HFFc6 (cell line): ENCODE measurements at regions not wholly inside any gene's neighbourhood (a gene's known extent, or its start where the extent isn't known, plus 50 kb on each side); places are given as distances from the start of the nearest gene placed in this dataset.

Experiments
- DNase-seq: peaks from one replicate; pipeline ENCODE4 v3.0.0-alpha.2; 2018
- H3K27ac Mint-ChIP-seq: 2 replicates; pipeline ENCODE4 v1.8.0; 2020; ENCODE audit warnings: mild to moderate bottlenecking, mixed read lengths
- H3K27me3 Mint-ChIP-seq: 2 replicates; pipeline ENCODE4 v1.8.0; 2021; ENCODE audit warnings: mild to moderate bottlenecking, moderate library complexity, mixed read lengths; ENCODE audit not compliant: insufficient read depth
- H3K36me3 Mint-ChIP-seq: 2 replicates; pipeline ENCODE4 v1.8.0; 2021; ENCODE audit warnings: low read depth, mixed read lengths
- H3K4me1 Mint-ChIP-seq: 2 replicates; pipeline ENCODE4 v1.8.0; 2020; ENCODE audit warnings: low read depth, mixed read lengths
- H3K4me3 Mint-ChIP-seq: 2 replicates; pipeline ENCODE4 v1.8.0; 2020; ENCODE audit warnings: mild to moderate bottlenecking, moderate library complexity, mixed read lengths
- H3K9me3 Mint-ChIP-seq: 2 replicates; pipeline ENCODE4 v1.8.0; 2020; ENCODE audit warnings: mild to moderate bottlenecking, mixed read lengths
- TF ChIP-seq, protein P1 (sequence below): fragments of 200-600 bp; sonication (generic); IDR thresholded peaks from 2 replicates; pipeline ENCODE4 v1.5.0; 2021; ENCODE audit warnings: antibody characterized with exemption, mild to moderate bottlenecking

DNA sequence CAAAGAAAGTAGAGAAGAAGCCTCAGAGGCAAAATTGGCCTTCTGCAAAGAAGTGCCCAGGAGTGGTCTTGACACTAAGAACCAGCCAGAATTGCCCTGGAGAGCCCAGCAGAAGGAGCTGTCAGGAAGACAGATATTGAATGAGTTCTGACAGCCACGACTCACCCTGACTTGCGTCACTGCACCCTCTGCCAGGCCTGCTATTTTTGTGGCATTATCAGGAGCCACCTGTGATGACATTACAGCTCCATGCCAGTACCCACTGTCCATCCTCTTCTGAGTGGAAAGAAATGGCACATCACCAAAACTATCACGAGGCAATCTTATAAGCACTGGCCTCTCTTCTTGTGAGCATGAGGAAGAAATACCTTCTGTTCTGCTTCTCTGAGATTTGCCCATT is 67.7 kb downstream of the SMIM20 start:
- Mint-ChIP-seq H3K27ac (no peak overlapping the region), H3K9me3 (no peaks in the 10 kb centered on the region), H3K4me1 (no peaks in the 10 kb centered on the region), H3K36me3 (no peaks in the 10 kb centered on the region), H3K27me3 (peaks cover 23% of the 10 kb centered on the region), H3K4me3 (no peak overlapping the region)
- DNase-seq, result no peak
- TF ChIP-seq, protein P1, sequence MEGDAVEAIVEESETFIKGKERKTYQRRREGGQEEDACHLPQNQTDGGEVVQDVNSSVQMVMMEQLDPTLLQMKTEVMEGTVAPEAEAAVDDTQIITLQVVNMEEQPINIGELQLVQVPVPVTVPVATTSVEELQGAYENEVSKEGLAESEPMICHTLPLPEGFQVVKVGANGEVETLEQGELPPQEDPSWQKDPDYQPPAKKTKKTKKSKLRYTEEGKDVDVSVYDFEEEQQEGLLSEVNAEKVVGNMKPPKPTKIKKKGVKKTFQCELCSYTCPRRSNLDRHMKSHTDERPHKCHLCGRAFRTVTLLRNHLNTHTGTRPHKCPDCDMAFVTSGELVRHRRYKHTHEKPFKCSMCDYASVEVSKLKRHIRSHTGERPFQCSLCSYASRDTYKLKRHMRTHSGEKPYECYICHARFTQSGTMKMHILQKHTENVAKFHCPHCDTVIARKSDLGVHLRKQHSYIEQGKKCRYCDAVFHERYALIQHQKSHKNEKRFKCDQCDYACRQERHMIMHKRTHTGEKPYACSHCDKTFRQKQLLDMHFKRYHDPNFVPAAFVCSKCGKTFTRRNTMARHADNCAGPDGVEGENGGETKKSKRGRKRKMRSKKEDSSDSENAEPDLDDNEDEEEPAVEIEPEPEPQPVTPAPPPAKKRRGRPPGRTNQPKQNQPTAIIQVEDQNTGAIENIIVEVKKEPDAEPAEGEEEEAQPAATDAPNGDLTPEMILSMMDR, result no peak

DNA sequence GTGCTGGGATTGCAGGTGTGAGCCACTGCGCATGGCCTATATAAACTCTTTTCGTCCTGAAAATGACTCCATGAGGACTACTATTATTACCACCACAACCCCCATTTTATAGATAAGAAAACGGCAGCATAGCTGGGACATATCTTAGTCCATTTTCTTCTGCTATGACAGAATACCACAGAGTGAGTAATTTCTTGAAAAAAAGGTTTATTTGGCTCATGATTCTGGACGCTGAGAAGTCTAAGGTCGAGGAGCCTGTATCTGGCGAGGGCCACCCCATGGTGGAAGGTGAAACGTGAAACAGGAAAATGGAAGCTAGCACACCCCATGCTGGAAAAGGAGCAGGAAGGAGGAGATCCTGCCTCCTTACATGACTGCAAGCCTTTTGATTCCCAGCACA is 68.9 kb downstream of the SMIM20 start:
- H3K4me1 Mint-ChIP-seq, result peaks cover 3% of the 10 kb centered on the region
- TF ChIP-seq, protein P1, result no peak
- no peaks in the 10 kb centered on the region for H3K36me3 Mint-ChIP-seq
- H3K27me3 Mint-ChIP-seq, result peaks cover 15% of the 10 kb centered on the region
- H3K4me3 Mint-ChIP-seq, result no peak overlapping the region
- no peak overlapping the region for H3K27ac Mint-ChIP-seq
- no peak for DNase-seq
- H3K9me3 Mint-ChIP-seq, result no peaks in the 10 kb centered on the region

DNA sequence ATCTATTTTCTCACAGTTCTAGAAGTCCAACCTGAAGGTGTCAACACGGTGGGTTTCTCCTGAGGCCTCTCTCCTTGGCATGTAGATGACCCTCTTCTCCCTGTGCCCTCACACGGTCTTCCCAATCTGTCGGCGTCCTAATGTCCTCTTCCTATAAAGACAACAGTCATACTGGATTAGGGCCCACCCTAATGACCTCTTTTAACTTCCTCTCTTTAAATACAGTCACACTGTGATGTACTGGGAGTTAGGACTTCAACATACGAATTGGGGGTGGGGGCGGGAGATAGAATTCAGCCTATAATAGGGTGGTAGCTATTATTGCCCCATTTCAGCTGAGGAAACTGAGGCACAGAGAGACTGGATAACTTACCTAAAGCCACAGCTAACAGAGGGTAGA is 70.2 kb downstream of the SMIM20 start:
- Mint-ChIP-seq H3K4me1 (peaks cover 13% of the 10 kb centered on the region), H3K36me3 (no peaks in the 10 kb centered on the region)

DNA sequence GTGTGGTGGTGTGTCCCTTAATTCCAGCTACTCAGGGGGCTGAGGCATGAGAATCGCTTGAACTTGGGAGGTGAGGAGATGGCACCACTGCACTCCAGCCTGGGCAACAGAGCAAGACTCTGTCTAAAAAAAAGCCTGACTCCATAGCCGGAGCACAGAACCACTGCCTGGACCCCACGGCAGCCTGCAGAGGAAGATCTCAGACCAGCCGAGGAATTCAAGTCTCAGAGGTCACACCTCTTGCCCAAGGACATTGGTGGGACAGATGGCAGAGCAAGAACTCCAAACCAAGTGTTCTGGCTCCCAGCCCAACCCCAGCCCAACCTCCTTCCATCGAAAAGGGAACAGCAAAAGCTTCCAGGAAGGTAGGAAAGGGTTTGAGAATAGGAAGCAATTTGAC is 70.8 kb downstream of the SMIM20 start:
- Mint-ChIP-seq H3K27me3 (peaks cover 16% of the 10 kb centered on the region), H3K4me1 (peaks cover 13% of the 10 kb centered on the region), H3K4me3 (no peak overlapping the region), H3K36me3 (no peaks in the 10 kb centered on the region), H3K9me3 (no peaks in the 10 kb centered on the region), H3K27ac (no peak overlapping the region)
- TF ChIP-seq, protein P1, result no peak
- no peak for DNase-seq

More for the DNA sequence above, 70.2 kb downstream of the SMIM20 start:
- Mint-ChIP-seq H3K9me3 (no peaks in the 10 kb centered on the region), H3K27ac (no peak overlapping the region), H3K27me3 (peaks cover 15% of the 10 kb centered on the region), H3K4me3 (no peak overlapping the region)
- TF ChIP-seq, protein P1, result no peak
- no peak for DNase-seq

DNA sequence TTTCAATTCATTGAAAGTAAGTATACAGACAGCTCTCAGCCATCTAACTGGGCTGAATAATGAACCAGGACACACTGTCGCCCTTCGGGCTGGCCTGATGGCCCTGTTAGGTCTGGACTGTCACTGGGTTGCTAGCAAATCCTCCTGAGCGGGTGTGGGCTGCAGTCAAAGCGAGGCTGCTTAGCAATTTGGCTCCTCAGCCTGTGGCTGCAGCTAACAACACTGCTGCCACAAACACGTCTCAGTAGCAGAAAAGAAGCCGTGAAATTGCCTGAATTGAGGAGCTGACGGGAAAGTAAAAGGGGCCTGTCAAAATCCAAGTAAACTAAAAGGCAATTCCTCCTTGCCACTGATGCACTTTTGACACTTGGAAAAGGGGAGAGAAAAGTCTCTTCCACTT is 72.8 kb downstream of the SMIM20 start:
- H3K36me3 Mint-ChIP-seq, result no peaks in the 10 kb centered on the region
- no peaks in the 10 kb centered on the region for H3K9me3 Mint-ChIP-seq
- no peak overlapping the region for H3K27ac Mint-ChIP-seq
- H3K4me3 Mint-ChIP-seq, result no peak overlapping the region
- DNase-seq, result no peak
- TF ChIP-seq, protein P1, result no peak
- H3K4me1 Mint-ChIP-seq, result peaks cover 13% of the 10 kb centered on the region
- H3K27me3 Mint-ChIP-seq, result peaks cover 18% of the 10 kb centered on the region

DNA sequence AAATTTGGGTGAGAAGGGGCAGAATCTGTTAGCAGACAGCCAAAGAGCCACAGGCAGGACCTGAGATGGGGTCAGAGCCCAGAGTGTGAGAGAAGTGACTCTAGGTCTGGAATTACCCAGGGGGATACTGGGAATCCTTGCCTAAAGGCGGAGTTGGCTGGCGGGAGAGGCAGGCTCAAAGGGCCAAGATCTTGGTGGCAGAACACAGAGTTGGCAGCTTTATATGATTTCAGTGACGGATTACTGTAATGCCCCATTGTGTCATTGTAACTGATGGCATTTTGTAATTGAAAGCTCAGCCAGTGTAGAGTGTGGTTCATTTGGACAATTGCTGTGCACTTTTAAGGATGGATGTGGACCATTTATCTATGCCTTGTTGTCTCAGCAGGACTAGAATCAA is 77.3 kb downstream of the SMIM20 start:
- H3K4me1 Mint-ChIP-seq, result peaks cover 34% of the 10 kb centered on the region
- no peaks in the 10 kb centered on the region for H3K9me3 Mint-ChIP-seq
- no peak overlapping the region for H3K27ac Mint-ChIP-seq
- no peak overlapping the region for H3K4me3 Mint-ChIP-seq
- H3K36me3 Mint-ChIP-seq, result no peaks in the 10 kb centered on the region
- peaks cover 5% of the 10 kb centered on the region for H3K27me3 Mint-ChIP-seq
- TF ChIP-seq, protein P1, result no peak
- DNase-seq, result no peak
